OCI-LY7 (cell line): ENCODE measurements at regions not wholly inside any gene's neighbourhood (a gene's known extent, or its start where the extent isn't known, plus 50 kb on each side); places are given as distances from the start of the nearest gene placed in this dataset.

Source experiments
- BruUV-seq: library from RNA; stranded (reverse); fragments of 400-500 nt; replicated peaks from 2 replicates; lab custom pipeline; 2021; lab: Mats Ljungman, UMichigan
- CTCF ChIA-PET: fragments of 300-600 bp; sonication (Branson Sonifier 250); formaldehyde crosslinking; loops from one replicate; lab custom pipeline; 2022; ENCODE audit warnings: antibody characterized with exemption; ENCODE audit not compliant: unreplicated experiment; lab: Charles Lee
- POLR2A ChIA-PET: fragments of 300-600 bp; sonication (Branson Sonifier 250); formaldehyde crosslinking; loops from one replicate; lab custom pipeline; 2022; ENCODE audit warnings: antibody characterized with exemption; lab: Charles Lee
- DNase-seq: peaks from one replicate; pipeline ENCODE4 v3.0.0-alpha.2; 2015; ENCODE audit warnings: low spot score
- H2AFZ ChIP-seq: fragments of 200-600 bp; sonication (generic), shearing (Covaris generic); 2 replicates; pipeline ENCODE4 v1.6.1; 2014; ENCODE audit warnings: mild to moderate bottlenecking, antibody characterized with exemption, low read length, moderate library complexity
- H3K27ac ChIP-seq: fragments of 200-600 bp; sonication (generic); 2 replicates; pipeline ENCODE4 v1.5.1; 2014; ENCODE audit warnings: mixed run types, low read depth, mild to moderate bottlenecking, moderate library complexity, low read length, inconsistent platforms; ENCODE audit not compliant: poor library complexity, severe bottlenecking
- H3K36me3 ChIP-seq: fragments of 200-600 bp; sonication (generic); 2 replicates; pipeline ENCODE4 v1.6.1; 2014; ENCODE audit warnings: mild to moderate bottlenecking, antibody characterized with exemption, low read length, moderate library complexity, mixed read lengths; ENCODE audit not compliant: insufficient read depth
- H3K4me1 ChIP-seq: fragments of 200-600 bp; sonication (generic); 2 replicates; pipeline ENCODE4 v1.5.1; 2014; ENCODE audit warnings: mild to moderate bottlenecking, low read length; ENCODE audit not compliant: insufficient read depth, poor library complexity, severe bottlenecking
- H3K4me2 ChIP-seq: fragments of 200-600 bp; sonication (generic); 2 replicates; pipeline ENCODE4 v1.6.1; 2014; ENCODE audit warnings: mild to moderate bottlenecking, low read length
- H3K4me3 ChIP-seq: fragments of 200-600 bp; sonication (generic); 2 replicates; pipeline ENCODE4 v1.5.1; 2014; ENCODE audit warnings: mild to moderate bottlenecking, low read depth, low read length; ENCODE audit not compliant: poor library complexity, severe bottlenecking
- H3K79me2 ChIP-seq: fragments of 200-600 bp; sonication (generic); 2 replicates; pipeline ENCODE4 v1.6.1; 2016; ENCODE audit warnings: low read depth, mild to moderate bottlenecking, low read length, moderate library complexity, mixed read lengths; ENCODE audit not compliant: insufficient read depth
- H3K9me2 ChIP-seq: fragments of 200-600 bp; sonication (generic); 2 replicates; pipeline ENCODE4 v1.6.1; 2016; ENCODE audit warnings: mild to moderate bottlenecking, low read length, mixed read lengths; ENCODE audit not compliant: insufficient read depth
- H3K9me3 ChIP-seq: fragments of 200-600 bp; sonication (generic); 2 replicates; pipeline ENCODE4 v1.6.1; 2014; ENCODE audit warnings: mild to moderate bottlenecking, mixed run types, low read length, mixed read lengths
- H4K20me1 ChIP-seq: fragments of 200-600 bp; sonication (generic); 2 replicates; pipeline ENCODE4 v1.6.1; 2014; ENCODE audit warnings: mild to moderate bottlenecking, antibody characterized with exemption, low read length, moderate library complexity, mixed read lengths; ENCODE audit not compliant: insufficient read depth
- EZH2phosphoT487 ChIP-seq: fragments of 200-600 bp; sonication (generic); IDR thresholded peaks from 2 replicates; pipeline ENCODE4 v1.6.1; 2018; ENCODE audit warnings: low read depth, borderline replicate concordance, mild to moderate bottlenecking, mixed run types, antibody characterized with exemption, low read length, moderate library complexity, mixed read lengths
- intact Hi-C: fragments of 100-400 bp; cut with micrococcal nuclease; formaldehyde crosslinking; loops from one replicate; pipeline ENCODE4 v1.10.0; 2022; ENCODE audit not compliant: unreplicated experiment
- TF ChIP-seq, protein P1 (sequence below): fragments of 200-600 bp; sonication (generic); conservative IDR thresholded peaks from 2 replicates; pipeline ENCODE4 v1.5.1; 2014; ENCODE audit warnings: mild to moderate bottlenecking, antibody characterized with exemption, low read length, moderate library complexity, mixed read lengths

DNA sequence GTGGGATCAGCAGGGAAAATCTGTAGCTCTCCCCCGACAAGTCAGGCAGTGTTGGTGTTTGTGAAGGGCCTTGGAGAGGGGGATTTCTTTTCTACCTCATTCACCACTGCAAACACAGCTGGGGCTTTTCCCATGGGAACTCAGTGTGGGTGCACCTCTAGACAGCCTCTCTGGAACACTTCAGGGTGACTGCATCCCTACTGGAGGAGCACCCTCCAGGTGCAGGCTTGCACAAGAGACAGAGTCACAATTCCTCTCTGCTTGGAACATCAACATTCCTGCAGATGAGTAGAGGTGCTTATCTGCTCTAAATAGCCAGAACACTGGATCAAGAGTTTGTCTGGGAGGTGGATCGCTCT lies 72.7 kb upstream of the AKAP13 start:
- intact Hi-C loops, result no loop called here
- DNase-seq, result no peak
- Histone ChIP-seq H3K9me3 (no peaks in the 10 kb centered on the region), H3K4me2 (no peak overlapping the region), H3K9me2 (no peaks in the 10 kb centered on the region), H3K4me1 (peaks cover 17% of the 10 kb centered on the region), H3K36me3 (no peaks in the 10 kb centered on the region), H4K20me1 (no peaks in the 10 kb centered on the region), H3K4me3 (no peak overlapping the region), H3K27ac (no peak overlapping the region), H3K79me2 (no peaks in the 10 kb centered on the region), H2AFZ (no peak overlapping the region)
- BruUV-seq, result no TSS peak
- ChIA-PET POLR2A (interaction anchor here (0.6 to 2.4 kb wide), 6 partner anchors 9 to 251 kb away, joined by 3 to 9 read pairs (median 4); no protein-coding TSS in a partner anchor), CTCF (no interaction called here)
- no peak for TF ChIP-seq EZH2phosphoT487
- TF ChIP-seq, protein P1, sequence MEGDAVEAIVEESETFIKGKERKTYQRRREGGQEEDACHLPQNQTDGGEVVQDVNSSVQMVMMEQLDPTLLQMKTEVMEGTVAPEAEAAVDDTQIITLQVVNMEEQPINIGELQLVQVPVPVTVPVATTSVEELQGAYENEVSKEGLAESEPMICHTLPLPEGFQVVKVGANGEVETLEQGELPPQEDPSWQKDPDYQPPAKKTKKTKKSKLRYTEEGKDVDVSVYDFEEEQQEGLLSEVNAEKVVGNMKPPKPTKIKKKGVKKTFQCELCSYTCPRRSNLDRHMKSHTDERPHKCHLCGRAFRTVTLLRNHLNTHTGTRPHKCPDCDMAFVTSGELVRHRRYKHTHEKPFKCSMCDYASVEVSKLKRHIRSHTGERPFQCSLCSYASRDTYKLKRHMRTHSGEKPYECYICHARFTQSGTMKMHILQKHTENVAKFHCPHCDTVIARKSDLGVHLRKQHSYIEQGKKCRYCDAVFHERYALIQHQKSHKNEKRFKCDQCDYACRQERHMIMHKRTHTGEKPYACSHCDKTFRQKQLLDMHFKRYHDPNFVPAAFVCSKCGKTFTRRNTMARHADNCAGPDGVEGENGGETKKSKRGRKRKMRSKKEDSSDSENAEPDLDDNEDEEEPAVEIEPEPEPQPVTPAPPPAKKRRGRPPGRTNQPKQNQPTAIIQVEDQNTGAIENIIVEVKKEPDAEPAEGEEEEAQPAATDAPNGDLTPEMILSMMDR, result no peak

DNA sequence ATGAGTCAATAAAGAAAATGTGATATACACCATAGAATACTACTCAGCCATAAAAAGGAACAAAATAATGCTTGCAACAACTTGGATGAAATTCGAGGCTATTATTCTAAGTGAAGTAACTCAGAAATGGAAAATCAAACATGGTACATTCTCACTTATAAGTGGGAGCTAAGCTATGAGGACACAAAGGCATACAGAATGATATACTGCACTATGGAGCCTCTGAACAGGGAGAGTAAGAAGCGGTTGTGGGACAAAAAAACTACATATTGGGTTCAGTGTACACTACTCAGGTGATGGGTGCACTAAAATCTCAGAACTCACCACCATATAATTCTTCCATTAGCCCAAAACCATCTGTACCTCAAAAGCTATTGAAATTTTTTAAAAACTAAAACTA lies 68.8 kb upstream of the AKAP13 start:
- H3K9me3 ChIP-seq, result no peaks in the 10 kb centered on the region
- peaks cover 7% of the 10 kb centered on the region; the same call in 1 of the 2 replicates for H3K36me3 ChIP-seq
- H3K4me1 ChIP-seq, result peaks cover 19% of the 10 kb centered on the region
- BruUV-seq, result no TSS peak
- H3K79me2 ChIP-seq, result no peaks in the 10 kb centered on the region
- ChIA-PET CTCF (no interaction called here), POLR2A (interaction anchor here (1.1 kb wide), 1 partner anchor 8 kb away, joined by 3 read pairs; no protein-coding TSS in a partner anchor)
- intact Hi-C loops, result no loop called here
- H3K4me2 ChIP-seq, result no peak overlapping the region
- TF ChIP-seq, protein P1, result no peak
- no peak for TF ChIP-seq EZH2phosphoT487
- no peaks in the 10 kb centered on the region for H3K9me2 ChIP-seq
- H2AFZ ChIP-seq, result no peak overlapping the region
- no peaks in the 10 kb centered on the region for H4K20me1 ChIP-seq
- no peak for DNase-seq
- H3K27ac ChIP-seq, result no peak overlapping the region
- H3K4me3 ChIP-seq, result no peak overlapping the region

DNA sequence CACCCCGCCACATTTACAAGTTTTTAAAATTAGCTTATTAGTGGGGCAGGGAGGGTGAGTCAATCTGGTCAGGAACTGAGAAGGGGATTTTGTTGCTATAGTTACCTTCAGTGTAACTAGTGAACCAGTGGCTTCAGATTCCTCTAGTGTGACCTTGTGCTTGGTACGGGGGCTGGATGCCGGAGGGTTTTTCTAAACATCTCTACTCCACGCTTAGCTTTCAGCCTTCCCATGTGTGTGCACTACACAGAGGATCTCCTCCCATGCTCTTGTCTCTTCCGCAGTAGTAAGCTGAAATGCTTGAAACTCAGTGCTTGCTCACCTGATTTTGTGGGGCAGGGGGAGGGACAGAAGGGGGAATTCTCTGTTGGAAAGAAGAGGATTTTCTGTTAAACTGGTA lies 67.9 kb upstream of the AKAP13 start:
- Histone ChIP-seq H3K9me3 (no peaks in the 10 kb centered on the region), H4K20me1 (no peaks in the 10 kb centered on the region), H3K4me1 (peaks cover 10% of the 10 kb centered on the region), H3K4me2 (no peak overlapping the region), H3K27ac (no peak overlapping the region), H2AFZ (no peak overlapping the region), H3K9me2 (no peaks in the 10 kb centered on the region), H3K4me3 (no peak overlapping the region), H3K36me3 (peaks cover 7% of the 10 kb centered on the region; the same call in 1 of the 2 replicates), H3K79me2 (no peaks in the 10 kb centered on the region)
- DNase-seq, result no peak
- intact Hi-C loops, result no loop called here
- TF ChIP-seq EZH2phosphoT487, result no peak
- TF ChIP-seq, protein P1, result no peak
- ChIA-PET POLR2A (interaction anchor here (0.8 to 1.8 kb wide), 4 partner anchors 9 to 179 kb away, joined by 3 to 9 read pairs (median 3); no protein-coding TSS in a partner anchor), CTCF (interaction anchor here (1.4 kb wide), 1 partner anchor 101 kb away, joined by 4 read pairs; no protein-coding TSS in a partner anchor)
- no TSS peak for BruUV-seq
